Ramos (cell line): ENCODE measurements at regions not wholly inside any gene's neighbourhood (a gene's known extent, or its start where the extent isn't known, plus 50 kb on each side); places are given as distances from the start of the nearest gene placed in this dataset.
"Not testable (repeated sequence)": the region's sequence is repeated elsewhere in the genome, so short reads cannot be mapped to it uniquely, and the experiment has no call there.

Experiments used
- in situ Hi-C: fragments of 300-500 bp; cut with MboI; formaldehyde crosslinking; loops from one replicate; pipeline ENCODE4 v1.14.3; 2022; ENCODE audit warnings: low sequenced_read_pairs; ENCODE audit not compliant: unreplicated experiment

GRCh38 chr4:72887152-72887551 is 182.4 kb downstream of the COX18 start:
- in situ Hi-C loops: no loop called here

- in situ Hi-C loops: no loop called here
These were observed 182.9 kb downstream of the COX18 start for GRCh38 chr4:72886602-72887001.

- in situ Hi-C loops: not testable (repeated sequence)
These were observed 185.3 kb downstream of the COX18 start for GRCh38 chr4:72884225-72884624.

GRCh38 chr4:72876946-72877345 is 192.6 kb downstream of the COX18 start:
- in situ Hi-C loops: no loop called here

- in situ Hi-C loops: no loop called here
These were observed 194.0 kb downstream of the COX18 start for GRCh38 chr4:72875545-72875944.

GRCh38 chr4:72875138-72875537 is 194.4 kb downstream of the COX18 start:
- in situ Hi-C loops: no loop called here

- in situ Hi-C loops: no loop called here
These were observed 204.6 kb downstream of the COX18 start for GRCh38 chr4:72864898-72865297.

GRCh38 chr4:72864277-72864676 is 205.2 kb downstream of the COX18 start:
- in situ Hi-C loops: not testable (repeated sequence)

- in situ Hi-C loops: no loop called here
These were observed 208.8 kb downstream of the COX18 start for GRCh38 chr4:72860766-72861165.

- in situ Hi-C loops: no loop called here
These were observed 211.2 kb downstream of the COX18 start for GRCh38 chr4:72858328-72858727.

- in situ Hi-C loops: no loop called here
These were observed 211.7 kb downstream of the COX18 start for GRCh38 chr4:72857787-72858186.

GRCh38 chr4:72857216-72857615 is 212.3 kb downstream of the COX18 start:
- in situ Hi-C loops: no loop called here

GRCh38 chr4:72846280-72847111 is 223.0 kb downstream of the COX18 start:
- in situ Hi-C loops: no loop called here

GRCh38 chr4:72843466-72843865 is 226.1 kb downstream of the COX18 start:
- in situ Hi-C loops: no loop called here

GRCh38 chr4:72842323-72842722 is 227.2 kb downstream of the COX18 start:
- in situ Hi-C loops: no loop called here

- in situ Hi-C loops: not testable (repeated sequence)
These were observed 229.3 kb downstream of the COX18 start for GRCh38 chr4:72840166-72840565.

- in situ Hi-C loops: no loop called here
These were observed 240.7 kb downstream of the COX18 start for GRCh38 chr4:72828864-72829263.

- in situ Hi-C loops: no loop called here
These were observed 241.5 kb downstream of the COX18 start for GRCh38 chr4:72827968-72828367.

GRCh38 chr4:72820107-72820506 is 249.4 kb downstream of the COX18 start:
- in situ Hi-C loops: no loop called here

- in situ Hi-C loops: no loop called here
These were observed 248.0 kb upstream of the ADAMTS3 start for GRCh38 chr4:72817012-72817411.

- in situ Hi-C loops: no loop called here
These were observed 245.2 kb upstream of the ADAMTS3 start for GRCh38 chr4:72814241-72814640.

- in situ Hi-C loops: no loop called here
These were observed 240.2 kb upstream of the ADAMTS3 start for GRCh38 chr4:72809208-72809607.
